Naive thymus-derived CD4-positive, alpha-beta T cell (primary cell): ENCODE measurements at regions not wholly inside any gene's neighbourhood (a gene's known extent, or its start where the extent isn't known, plus 50 kb on each side); places are given as distances from the start of the nearest gene placed in this dataset.
A peak's percentile ranks its signal among the peaks of the same experiment; 100 is the strongest.

Experiments used
- ATAC-seq: fragments of 150-1000 bp; cut with Tn5 transposase; 2 replicates; pipeline ENCODE4 v1.10.0; 2021; ENCODE audit warnings: mild to moderate bottlenecking, moderate library complexity
- CTCF ChIA-PET: fragments of 350-600 bp; sonication (Branson Sonifier 250); formaldehyde crosslinking; loops from one replicate; lab custom pipeline; 2021; ENCODE audit warnings: antibody characterized with exemption; lab: Charles Lee
- POLR2A ChIA-PET: fragments of 350-600 bp; sonication (Branson Sonifier 250); formaldehyde crosslinking; loops from one replicate; lab custom pipeline; 2021; ENCODE audit warnings: antibody characterized with exemption, inconsistent platforms; lab: Charles Lee
- DNase-seq, 9 donors: peaks; one replicate each; pipeline versions ENCODE4 v3.0.0 to v3.0.0-alpha.2; 2020 to 2022; ENCODE audit warnings: mixed read lengths in 1 of 9
- H3K27ac ChIP-seq: one replicate; pipeline ENCODE4 v1.7.0; 2013; ENCODE audit warnings: mild to moderate bottlenecking, low read depth, low read length, moderate library complexity
- H3K27me3 ChIP-seq, 2 donors: one replicate each; pipeline ENCODE4 v1.7.0; 2013; ENCODE audit warnings: low read length in 2 of 2, mild to moderate bottlenecking in 2 of 2, moderate library complexity in 2 of 2; ENCODE audit not compliant: control insufficient read depth in 2 of 2, insufficient read depth in 2 of 2
- H3K36me3 ChIP-seq, 3 experiments: 1 replicate in 2 of 3; 2 replicates in 1 of 3; pipeline ENCODE4 v1.7.0; 2013; ENCODE audit warnings: low read length in 3 of 3, mild to moderate bottlenecking in 3 of 3, moderate library complexity in 1 of 3; ENCODE audit not compliant: insufficient read depth in 3 of 3, control insufficient read depth in 2 of 3
- H3K4me1 ChIP-seq, 2 donors: one replicate each; pipeline ENCODE4 v1.7.0; 2013; ENCODE audit warnings: low read length in 2 of 2, mild to moderate bottlenecking in 2 of 2, moderate library complexity in 1 of 2; ENCODE audit not compliant: control insufficient read depth in 2 of 2, insufficient read depth in 2 of 2
- H3K4me3 ChIP-seq: 2 replicates; pipeline ENCODE4 v1.7.0; 2013; ENCODE audit warnings: mild to moderate bottlenecking, low read length
- H3K9me3 ChIP-seq, 3 experiments: 1 replicate in 2 of 3; 2 replicates in 1 of 3; pipeline ENCODE4 v1.7.0; 2013; ENCODE audit warnings: low read length in 3 of 3; ENCODE audit not compliant: control insufficient read depth in 2 of 3
- H3K27ac Mint-ChIP-seq, 9 donors: one replicate each; pipeline ENCODE4 v1.8.0; 2020 to 2022; ENCODE audit warnings: mixed read lengths in 9 of 9, mild to moderate bottlenecking in 8 of 9, moderate library complexity in 5 of 9, inconsistent platforms in 2 of 9
- H3K27me3 Mint-ChIP-seq, 5 donors: one replicate each; pipeline ENCODE4 v1.8.0; 2021 to 2022; ENCODE audit warnings: mixed read lengths in 5 of 5, mild to moderate bottlenecking in 1 of 5
- H3K36me3 Mint-ChIP-seq, 5 donors: one replicate each; pipeline ENCODE4 v1.8.0; 2020 to 2022; ENCODE audit warnings: mixed read lengths in 5 of 5, mild to moderate bottlenecking in 3 of 5, inconsistent platforms in 1 of 5
- H3K4me1 Mint-ChIP-seq, 7 donors: one replicate each; pipeline ENCODE4 v1.8.0; 2020 to 2022; ENCODE audit warnings: mixed read lengths in 7 of 7, mild to moderate bottlenecking in 3 of 7, inconsistent platforms in 1 of 7
- H3K4me3 Mint-ChIP-seq, 10 donors: one replicate each; pipeline ENCODE4 v1.8.0; 2020 to 2022; ENCODE audit warnings: mild to moderate bottlenecking in 10 of 10, mixed read lengths in 10 of 10, moderate library complexity in 6 of 10, inconsistent platforms in 2 of 10
- H3K9me3 Mint-ChIP-seq, 11 donors: one replicate each; pipeline ENCODE4 v1.8.0; 2020 to 2022; ENCODE audit warnings: mixed read lengths in 11 of 11, mild to moderate bottlenecking in 4 of 11, inconsistent platforms in 1 of 11, moderate library complexity in 1 of 11
- intact Hi-C, 2 donors: fragments of 100-400 bp; cut with micrococcal nuclease; formaldehyde crosslinking; loops; one replicate each; pipeline ENCODE4 v1.15.1; 2023

GRCh38 chr12:96099421-96099820, 64.0 kb upstream of the LTA4H start:
- H3K27ac ChIP-seq: no peak overlapping the region
- H3K36me3 Mint-ChIP-seq: peaks cover 0 to 7% (median 0%) of the 10 kb centered on the region in 5 donors
- intact Hi-C loops: no loop called here
- ATAC-seq (no peak), DNase-seq (no peak)
- H3K27ac Mint-ChIP-seq: peak overlapping the region in 5 of 9 donors; percentile 19 to 82 (median 36)
- no peaks in the 10 kb centered on the region for H3K9me3 ChIP-seq
- no peak overlapping the region for H3K4me3 ChIP-seq
- CTCF ChIA-PET: interaction anchor here (0.7 to 1.7 kb wide), 2 partner anchors 38 to 55 kb away, joined by 4 to 5 read pairs; no protein-coding TSS in a partner anchor
- H3K36me3 ChIP-seq: no peaks in the 10 kb centered on the region
- peaks cover 15 to 43% (median 32%) of the 10 kb centered on the region in 7 donors for H3K4me1 Mint-ChIP-seq
- H3K9me3 Mint-ChIP-seq: no peaks in the 10 kb centered on the region
- no peaks in the 10 kb centered on the region for H3K27me3 ChIP-seq
- peak overlapping the region in 5 of 10 donors; percentile 5 to 70 (median 52) for H3K4me3 Mint-ChIP-seq
- peaks cover 0 to 23% of the 10 kb centered on the region in 2 donors for H3K4me1 ChIP-seq
- no peaks in the 10 kb centered on the region for H3K27me3 Mint-ChIP-seq
- POLR2A ChIA-PET: interaction anchor here (0.6 to 1.3 kb wide), 3 partner anchors 9 to 284 kb away, joined by 3 to 5 read pairs (median 3); no protein-coding TSS in a partner anchor

- Histone ChIP-seq H3K9me3 (no peaks in the 10 kb centered on the region), H3K27ac (no peak overlapping the region), H3K27me3 (no peaks in the 10 kb centered on the region), H3K36me3 (no peaks in the 10 kb centered on the region), H3K4me1 (peaks cover 0 to 23% of the 10 kb centered on the region in 2 donors), H3K4me3 (no peak overlapping the region)
- Mint-ChIP-seq H3K36me3 (peaks cover 0 to 7% (median 0%) of the 10 kb centered on the region in 5 donors), H3K27me3 (no peaks in the 10 kb centered on the region), H3K9me3 (no peaks in the 10 kb centered on the region), H3K4me3 (peak overlapping the region; percentile 41 to 70 (median 52)), H3K4me1 (peaks cover 9 to 39% (median 27%) of the 10 kb centered on the region in 7 donors), H3K27ac (peak overlapping the region; percentile 32 to 82 (median 70))
- POLR2A ChIA-PET: interaction anchor here (0.8 to 1.3 kb wide), 2 partner anchors 9 to 10 kb away, joined by 3 read pairs; no protein-coding TSS in a partner anchor
- intact Hi-C loops: loop anchor here in 1 of 2 donors (1.0 kb wide), 1 partner anchor 38 kb away; no protein-coding TSS in a partner anchor
- CTCF ChIA-PET: interaction anchor here (0.6 to 1.7 kb wide), 4 partner anchors 35 to 115 kb away, joined by 3 to 5 read pairs (median 4); no protein-coding TSS in a partner anchor
- ATAC-seq (no peak), DNase-seq (peak in 5 of 9 donors; percentile 10 to 32 (median 15))
Observed at GRCh38 chr12:96099986-96100385, 64.6 kb upstream of the LTA4H start.

GRCh38 chr12:96101806-96102205, 66.4 kb upstream of the LTA4H start:
- no peak for DNase-seq
- H3K4me1 ChIP-seq: peaks cover 0 to 23% of the 10 kb centered on the region in 2 donors
- POLR2A ChIA-PET: interaction anchor here (1.0 kb wide), 1 partner anchor 21 kb away, joined by 3 read pairs; no protein-coding TSS in a partner anchor
- Mint-ChIP-seq H3K36me3 (peaks cover 0 to 7% (median 0%) of the 10 kb centered on the region in 5 donors), H3K27me3 (no peaks in the 10 kb centered on the region), H3K4me1 (peaks cover 9 to 47% (median 34%) of the 10 kb centered on the region in 7 donors), H3K9me3 (peaks cover 0 to 2% (median 0%) of the 10 kb centered on the region in 11 donors), H3K27ac (no peak overlapping the region), H3K4me3 (no peak overlapping the region)
- no peak overlapping the region for H3K4me3 ChIP-seq
- intact Hi-C loops: no loop called here
- H3K27me3 ChIP-seq: no peaks in the 10 kb centered on the region
- ATAC-seq: no peak
- H3K36me3 ChIP-seq: no peaks in the 10 kb centered on the region
- CTCF ChIA-PET: interaction anchor here (0.6 to 1.8 kb wide), 3 partner anchors 8 to 299 kb away, joined by 4 to 5 read pairs (median 4); partner anchors contain the start of gene CDK17
- H3K27ac ChIP-seq: no peak overlapping the region
- no peaks in the 10 kb centered on the region for H3K9me3 ChIP-seq

GRCh38 chr12:96103067-96103644, 67.8 kb upstream of the LTA4H start:
- Mint-ChIP-seq H3K27ac (no peak overlapping the region), H3K36me3 (peaks cover 0 to 8% (median 0%) of the 10 kb centered on the region in 5 donors), H3K27me3 (no peaks in the 10 kb centered on the region), H3K9me3 (peaks cover 0 to 2% (median 0%) of the 10 kb centered on the region in 11 donors), H3K4me1 (peaks cover 11 to 51% (median 42%) of the 10 kb centered on the region in 7 donors), H3K4me3 (no peak overlapping the region)
- CTCF ChIA-PET: interaction anchor here (0.5 kb wide), 1 partner anchor 8 kb away, joined by 3 read pairs; no protein-coding TSS in a partner anchor
- no peak overlapping the region for H3K27ac ChIP-seq
- intact Hi-C loops: no loop called here
- no peaks in the 10 kb centered on the region for H3K36me3 ChIP-seq
- H3K9me3 ChIP-seq: no peaks in the 10 kb centered on the region
- peaks cover 0 to 31% of the 10 kb centered on the region in 2 donors for H3K4me1 ChIP-seq
- H3K4me3 ChIP-seq: no peak overlapping the region
- POLR2A ChIA-PET: interaction anchor here (0.5 kb wide), 1 partner anchor 443 kb away, joined by 3 read pairs; no protein-coding TSS in a partner anchor
- H3K27me3 ChIP-seq: no peaks in the 10 kb centered on the region
- DNase-seq (no peak), ATAC-seq (no peak)

- CTCF ChIA-PET: interaction anchor here (0.7 kb wide), 1 partner anchor 27 kb away, joined by 3 read pairs; no protein-coding TSS in a partner anchor
- Mint-ChIP-seq H3K36me3 (peaks cover 0 to 5% (median 0%) of the 10 kb centered on the region in 5 donors), H3K27ac (no peak overlapping the region), H3K4me1 (peaks cover 14 to 47% (median 40%) of the 10 kb centered on the region in 7 donors), H3K27me3 (no peaks in the 10 kb centered on the region), H3K9me3 (peaks cover 0 to 2% (median 0%) of the 10 kb centered on the region in 11 donors), H3K4me3 (no peak overlapping the region)
- intact Hi-C loops: no loop called here
- Histone ChIP-seq H3K4me1 (peaks cover 0 to 23% of the 10 kb centered on the region in 2 donors), H3K4me3 (no peak overlapping the region), H3K27ac (no peak overlapping the region), H3K36me3 (no peaks in the 10 kb centered on the region), H3K27me3 (no peaks in the 10 kb centered on the region), H3K9me3 (no peaks in the 10 kb centered on the region)
- DNase-seq: no peak
- ATAC-seq: no peak
- POLR2A ChIA-PET: no interaction called here
Observed at GRCh38 chr12:96104566-96104965, 69.2 kb upstream of the LTA4H start.

GRCh38 chr12:96106137-96106536, 70.8 kb upstream of the LTA4H start:
- DNase-seq (no peak), ATAC-seq (no peak)
- H3K9me3 Mint-ChIP-seq: peaks cover 0 to 2% (median 0%) of the 10 kb centered on the region in 11 donors
- H3K9me3 ChIP-seq: no peaks in the 10 kb centered on the region
- no peak overlapping the region for H3K4me3 ChIP-seq
- H3K36me3 ChIP-seq: no peaks in the 10 kb centered on the region
- H3K36me3 Mint-ChIP-seq: peaks cover 0 to 3% (median 0%) of the 10 kb centered on the region in 5 donors
- no peaks in the 10 kb centered on the region for H3K27me3 ChIP-seq
- peaks cover 0 to 10% of the 10 kb centered on the region in 2 donors for H3K4me1 ChIP-seq
- H3K27ac ChIP-seq: no peak overlapping the region
- ChIA-PET POLR2A (interaction anchor here (0.7 kb wide), 1 partner anchor 60 kb away, joined by 5 read pairs; no protein-coding TSS in a partner anchor), CTCF (interaction anchor here (1.1 kb wide), 1 partner anchor 109 kb away, joined by 4 read pairs; no protein-coding TSS in a partner anchor)
- H3K4me1 Mint-ChIP-seq: peaks cover 13 to 42% (median 31%) of the 10 kb centered on the region in 7 donors
- H3K4me3 Mint-ChIP-seq: no peak overlapping the region
- H3K27me3 Mint-ChIP-seq: no peaks in the 10 kb centered on the region
- peak overlapping the region in 8 of 9 donors; percentile 1 to 91 (median 58) for H3K27ac Mint-ChIP-seq
- intact Hi-C loops: no loop called here
